ENCODE measurements at regions not wholly inside any gene's neighbourhood (a gene's known extent, or its start where the extent isn't known, plus 50 kb on each side); places are given as distances from the start of the nearest gene placed in this dataset.
"Not testable (repeated sequence)": the region's sequence is repeated elsewhere in the genome, so short reads cannot be mapped to it uniquely, and the experiment has no call there.

DNA sequence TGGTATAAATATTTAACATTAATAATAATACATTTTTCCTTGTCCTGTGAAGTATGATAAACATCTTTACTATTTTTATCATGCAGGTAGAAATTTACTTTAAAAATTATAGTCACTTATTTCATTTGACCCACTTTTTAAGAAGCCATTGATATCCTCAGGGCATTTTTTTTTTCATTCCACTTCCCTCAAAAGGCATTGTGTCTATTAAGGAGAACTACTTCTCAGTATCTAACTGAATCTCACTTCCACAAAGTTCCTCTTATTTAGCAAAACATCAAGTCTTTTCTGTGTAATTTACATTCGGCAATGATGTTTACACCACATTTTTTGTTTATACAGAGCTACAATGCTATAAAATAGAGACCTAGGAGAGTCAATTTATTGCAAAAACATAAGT, 388.2 kb upstream of the AKR1E2 start:
- no peak for DNase-seq (ENCODE audit: low spot score)

DNA sequence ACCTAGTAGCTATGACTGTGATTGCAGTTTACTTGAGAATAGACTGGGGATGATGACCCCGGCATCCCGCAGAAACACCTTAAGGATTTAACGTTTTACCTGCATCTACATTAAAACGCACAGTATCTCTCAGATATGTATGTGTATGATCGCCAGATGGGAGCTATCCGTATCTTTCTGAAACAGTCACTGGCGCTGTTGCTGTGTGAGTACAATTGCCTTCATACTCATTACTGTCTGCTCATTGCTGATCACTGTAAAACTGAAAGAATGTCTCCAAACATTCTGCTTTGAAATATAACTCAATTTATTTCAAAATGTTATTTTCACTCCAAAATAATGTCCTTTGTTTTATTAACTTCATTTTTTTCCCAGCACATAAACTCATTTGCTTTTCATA, 388.9 kb upstream of the AKR1E2 start:
- no peak for DNase-seq (ENCODE audit: low spot score)

DNA sequence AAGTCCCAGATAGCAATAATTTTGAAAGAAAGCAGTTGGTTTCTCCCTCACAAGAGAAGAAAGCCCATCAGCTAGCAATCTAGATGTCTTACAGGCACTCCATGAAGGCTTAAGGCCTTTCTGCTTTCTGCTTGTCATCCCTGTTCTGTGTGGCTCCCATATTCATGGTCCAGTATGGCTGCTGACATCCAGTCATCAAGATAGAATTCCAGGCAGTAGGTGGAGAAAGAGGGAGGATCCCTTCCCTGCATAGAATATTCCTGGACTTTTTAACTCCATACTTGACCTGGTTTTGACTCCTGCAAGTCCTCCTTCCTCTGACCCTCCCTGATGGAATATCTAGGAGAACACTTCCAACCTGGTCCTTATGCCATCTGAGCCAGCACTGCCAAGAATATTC, 389.9 kb upstream of the AKR1E2 start:
- DNase-seq (ENCODE audit: low spot score), result no peak

DNA sequence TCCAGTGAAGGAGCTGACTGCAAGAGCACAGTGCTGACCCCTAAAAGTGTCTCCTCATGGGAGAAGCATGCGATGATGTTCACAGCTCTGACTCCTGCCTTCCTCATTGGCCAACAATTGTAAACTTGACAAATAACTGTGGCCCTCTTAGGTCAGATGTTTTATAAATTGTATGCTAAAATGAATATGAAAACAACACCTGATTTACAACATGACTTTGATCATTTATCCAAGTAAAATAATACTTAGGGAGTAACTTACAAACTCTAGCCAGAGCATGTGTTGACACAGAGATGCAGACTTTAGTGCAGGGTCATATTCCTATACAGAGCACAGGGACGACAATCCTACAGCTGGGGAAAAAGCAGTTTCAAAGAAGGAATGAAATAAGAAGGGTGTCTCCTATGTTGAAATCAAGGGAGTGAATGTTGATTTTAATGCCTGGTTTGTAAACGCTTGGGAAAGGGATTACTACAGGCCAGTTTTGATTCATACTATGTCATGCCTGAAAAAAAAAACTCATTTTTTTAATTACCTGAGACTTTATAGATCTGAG, 391.4 kb upstream of the AKR1E2 start:
- DNase-seq (ENCODE audit: low spot score), result no peak

DNA sequence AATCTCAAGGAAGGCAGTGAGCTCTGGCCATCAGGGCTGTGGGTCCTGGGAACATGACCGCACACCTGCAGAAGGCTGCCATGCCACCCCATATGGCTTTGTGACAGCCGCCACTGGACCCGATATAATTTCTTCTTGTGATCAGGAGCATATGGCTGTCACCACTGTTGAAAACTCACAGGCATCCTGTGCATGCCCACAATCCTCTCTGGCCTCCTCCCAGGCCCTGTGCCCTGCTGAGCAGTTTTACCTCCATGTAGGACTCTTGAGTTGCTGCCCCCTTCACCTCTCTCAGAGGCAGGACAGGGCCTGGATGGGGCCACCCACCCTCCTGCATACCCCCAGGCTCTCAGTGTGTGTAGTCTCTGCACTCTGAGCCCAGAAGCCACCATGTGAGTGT, 391.9 kb upstream of the AKR1E2 start:
- DNase-seq (ENCODE audit: low spot score), result no peak

DNA sequence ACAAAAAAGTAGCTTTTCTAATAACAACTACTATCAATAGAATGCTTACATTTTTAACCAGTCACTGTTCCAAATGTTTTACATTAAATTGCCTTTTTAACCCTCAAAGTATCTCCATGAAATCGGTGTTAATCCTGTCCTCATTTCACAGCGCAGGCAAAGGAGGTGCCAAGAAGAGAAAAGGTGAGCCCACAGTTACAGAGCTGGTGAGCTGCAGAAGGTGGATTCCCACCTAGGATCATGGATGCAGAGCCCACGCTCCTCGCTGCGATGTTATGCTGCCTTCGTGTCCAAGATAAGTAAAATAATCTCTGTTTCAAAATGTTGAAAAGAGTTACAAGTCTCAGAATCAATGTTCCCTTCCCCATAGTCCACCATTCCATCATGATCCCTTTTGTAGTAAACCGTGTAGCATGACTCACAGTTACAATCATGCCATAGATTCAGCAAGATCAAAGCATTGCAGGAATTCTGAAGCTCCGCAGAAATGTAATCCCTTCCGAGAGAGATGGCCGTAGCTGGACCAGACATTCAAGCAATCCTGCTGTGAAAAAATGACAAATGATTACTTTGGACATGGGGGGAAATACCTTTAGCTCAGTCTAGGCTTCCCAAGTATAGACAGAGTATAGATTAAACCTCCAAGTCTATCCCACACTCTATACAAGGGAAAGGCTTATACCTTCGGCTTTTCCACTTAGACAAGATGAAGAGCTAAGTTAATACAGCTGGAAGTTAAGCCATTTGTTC, 394.7 kb upstream of the AKR1E2 start:
- no peak for DNase-seq (ENCODE audit: low spot score)

DNA sequence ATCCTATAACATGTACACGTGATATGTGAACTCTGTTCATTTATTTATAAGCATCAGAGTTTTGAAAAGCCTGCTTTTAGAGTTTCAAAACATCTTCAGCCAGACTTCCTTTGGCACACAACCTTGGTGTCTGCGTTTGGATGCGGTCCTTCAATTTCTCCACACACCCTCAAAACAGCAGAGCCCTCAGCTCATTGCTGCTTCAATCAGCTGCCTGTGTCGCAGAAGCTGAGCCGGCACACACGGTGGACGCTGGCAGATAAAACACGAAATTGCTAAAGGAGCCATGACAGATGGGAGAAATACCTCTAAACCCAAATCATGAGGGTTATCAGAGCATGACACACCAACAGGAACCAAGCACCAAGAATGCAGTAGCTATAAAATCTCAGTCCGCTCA, 396.4 kb upstream of the AKR1E2 start:
- no peak for DNase-seq (ENCODE audit: low spot score)

DNA sequence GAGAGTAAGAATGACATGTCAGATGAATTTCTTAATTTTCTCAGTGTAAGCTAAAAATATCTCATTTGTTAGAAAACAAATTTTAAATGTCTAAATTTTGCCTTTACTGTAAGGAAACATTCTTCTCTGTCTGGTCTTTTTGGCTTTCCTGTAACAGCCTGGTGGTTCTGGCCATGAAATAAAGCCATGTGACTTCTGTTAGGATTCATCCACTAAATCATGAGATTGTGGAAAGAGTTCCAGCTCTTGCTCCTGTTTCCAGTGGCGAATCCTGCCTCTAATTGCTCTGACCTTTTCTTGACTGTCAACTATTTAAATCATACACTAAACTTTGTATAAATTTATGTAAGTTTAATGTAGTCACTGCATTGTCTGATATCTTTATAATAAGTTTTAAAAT, 398.5 kb upstream of the AKR1E2 start:
- no peak for DNase-seq (ENCODE audit: low spot score)

DNA sequence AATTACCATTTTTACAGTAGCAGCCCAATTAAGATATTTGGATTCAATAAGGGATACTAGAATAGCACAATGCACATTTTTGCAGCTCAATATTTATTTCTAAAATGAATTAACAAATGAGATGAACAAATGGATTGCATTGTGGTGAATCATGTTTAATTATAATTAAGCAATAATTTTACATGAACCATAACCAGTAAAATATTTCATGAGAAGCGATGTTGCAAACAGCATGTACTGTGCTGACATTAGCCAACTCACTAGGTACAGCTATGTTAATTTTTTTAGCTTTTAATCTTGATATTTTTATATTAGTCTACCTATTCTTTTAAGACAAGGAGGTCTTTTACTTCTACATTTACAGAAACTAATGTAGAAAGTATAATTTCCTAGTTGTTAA, 399.1 kb upstream of the AKR1E2 start:
- DNase-seq (ENCODE audit: low spot score), result no peak

DNA sequence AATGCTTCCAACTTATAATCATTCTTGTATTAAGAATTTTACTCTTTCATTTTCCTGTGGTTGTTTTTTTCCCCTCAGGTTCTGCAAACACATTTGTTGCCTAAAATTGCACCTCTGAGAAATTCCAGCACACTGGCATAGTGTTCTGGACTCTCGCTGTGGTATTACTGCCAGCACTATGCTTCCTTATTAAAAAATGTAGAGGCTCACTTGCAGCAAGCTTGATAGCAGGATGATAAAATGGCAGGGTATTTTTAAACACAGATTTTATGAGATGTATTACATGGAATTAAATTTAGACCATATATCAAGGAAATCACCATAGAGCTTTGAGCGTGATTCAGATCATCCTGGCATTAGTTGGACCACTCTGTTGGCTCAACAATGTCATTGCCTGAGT, 416.7 kb upstream of the AKR1E2 start:
- DNase-seq (ENCODE audit: low spot score), result no peak

DNA sequence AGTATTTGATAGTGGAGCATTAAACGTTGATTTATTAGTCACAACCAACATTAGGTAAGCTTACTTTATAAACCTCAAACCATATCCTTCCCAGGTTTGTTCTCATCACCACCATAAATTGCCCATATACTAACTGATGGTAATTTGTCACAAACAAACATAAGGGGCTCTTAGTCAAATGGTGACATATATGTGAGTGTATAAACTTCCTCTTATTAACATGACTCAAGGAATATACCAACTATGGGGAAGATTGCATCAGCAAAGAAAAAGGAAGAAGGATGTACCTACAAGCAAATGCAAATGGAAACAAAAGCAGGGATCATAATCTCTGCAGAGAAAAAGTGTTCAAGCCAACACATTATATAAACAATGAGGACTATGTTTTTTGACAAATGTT, 418.2 kb upstream of the AKR1E2 start:
- DNase-seq (ENCODE audit: low spot score), result no peak

DNA sequence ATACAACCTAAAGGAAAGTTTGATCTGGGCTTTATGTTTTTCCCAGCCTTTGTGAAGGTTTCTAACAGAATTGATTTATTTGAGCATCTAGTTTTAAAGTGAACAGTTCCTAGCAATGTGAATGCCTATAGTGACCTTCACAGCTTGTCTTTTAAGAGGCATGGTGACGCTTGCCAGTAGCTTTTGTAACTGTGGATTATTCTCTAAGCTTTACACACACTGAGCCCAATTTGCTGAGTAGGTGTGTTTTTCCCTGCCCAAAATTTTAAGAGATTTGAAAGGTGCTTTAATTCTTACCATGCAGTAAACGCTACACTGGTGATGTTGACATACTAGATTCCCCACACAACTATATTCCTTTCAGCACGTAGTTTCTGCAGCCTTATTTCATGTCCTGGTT, 420.2 kb upstream of the AKR1E2 start:
- no peak for DNase-seq (ENCODE audit: low spot score)

DNA sequence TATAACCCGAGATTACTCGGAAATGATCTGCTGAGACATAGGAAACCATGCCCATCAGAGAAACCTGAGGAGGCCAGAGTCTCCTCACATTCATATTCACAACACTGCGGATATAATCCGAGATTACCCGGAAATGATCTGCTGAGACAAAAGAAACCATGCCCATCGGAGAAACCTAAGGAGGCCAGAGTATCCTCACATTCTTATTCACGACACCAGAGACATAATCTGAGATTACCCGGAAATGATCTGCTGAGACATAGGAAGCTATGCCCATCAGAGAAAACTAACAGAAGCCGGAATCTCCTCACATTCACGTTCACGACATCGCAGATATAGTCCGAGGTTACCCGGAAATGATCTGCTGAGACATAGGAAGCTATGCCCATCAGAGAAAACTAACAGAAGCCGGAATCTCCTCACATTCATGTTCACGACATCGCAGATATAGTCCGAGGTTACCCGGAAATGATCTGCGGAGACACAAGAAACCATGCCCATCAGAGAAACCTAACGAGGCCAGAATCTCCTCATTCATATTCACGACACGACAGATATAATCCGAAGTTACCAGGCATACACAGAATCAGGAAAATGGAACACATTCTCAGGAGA, 422.3 kb upstream of the AKR1E2 start:
- no peak for DNase-seq (ENCODE audit: low spot score)

DNA sequence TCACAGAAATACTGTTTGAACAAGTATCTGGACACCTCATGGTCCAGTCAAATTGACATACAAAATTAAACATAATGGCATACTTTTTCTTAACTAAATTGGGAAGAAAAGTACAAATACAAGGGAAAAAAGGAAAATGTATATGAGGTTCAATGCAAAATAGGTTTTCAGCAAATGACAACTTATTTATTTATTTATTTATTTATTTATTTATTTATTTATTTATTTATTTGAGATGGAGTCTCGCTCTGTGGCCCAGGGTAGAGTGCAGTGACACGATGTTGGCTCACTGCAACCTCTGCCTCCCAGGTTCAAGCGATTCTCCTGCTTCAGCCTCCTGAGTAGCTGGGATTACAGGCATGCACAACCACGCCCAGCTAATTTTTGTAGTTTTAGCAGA, 424.9 kb upstream of the AKR1E2 start:
- DNase-seq (ENCODE audit: low spot score), result not testable (repeated sequence)

DNA sequence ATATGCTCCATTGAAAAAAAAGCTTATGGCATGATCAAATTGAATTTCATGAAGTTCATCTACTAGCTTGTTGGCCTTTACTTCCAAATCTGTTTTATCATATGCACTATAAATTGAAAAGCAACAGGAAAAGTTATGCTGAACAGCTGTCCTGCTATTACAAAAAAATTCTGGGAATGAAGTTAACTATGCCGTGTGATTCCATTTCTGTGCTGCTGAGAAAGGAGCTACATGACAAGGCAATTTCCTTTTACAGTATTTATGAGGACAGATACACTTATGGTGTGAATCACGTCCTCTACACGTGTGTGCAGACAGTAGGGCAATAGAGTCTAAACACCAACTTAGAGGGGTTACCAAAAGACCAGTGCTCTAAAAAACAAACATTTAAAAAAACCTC, 426.5 kb upstream of the AKR1E2 start:
- DNase-seq (ENCODE audit: low spot score), result no peak

DNA sequence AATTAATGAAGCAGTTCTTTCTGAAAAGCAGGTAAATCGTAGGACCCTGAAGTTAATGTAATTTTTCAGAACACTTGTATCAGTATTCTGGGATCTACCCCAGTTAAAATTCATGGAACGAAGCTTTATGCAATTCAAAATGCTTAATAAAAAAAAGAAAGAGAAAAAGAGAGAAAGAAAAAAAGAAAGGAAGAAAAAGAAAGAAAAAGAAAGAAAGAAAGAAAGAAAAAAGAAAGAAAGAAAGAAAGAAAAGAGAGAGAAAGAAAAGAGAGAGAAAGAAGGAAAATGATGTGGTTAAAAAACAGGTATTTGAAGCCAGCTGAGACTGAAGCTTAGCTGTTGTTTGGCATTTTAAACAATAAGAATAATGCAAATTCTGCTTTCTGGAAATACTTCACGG, 427.4 kb upstream of the AKR1E2 start:
- no peak for DNase-seq (ENCODE audit: low spot score)

DNA sequence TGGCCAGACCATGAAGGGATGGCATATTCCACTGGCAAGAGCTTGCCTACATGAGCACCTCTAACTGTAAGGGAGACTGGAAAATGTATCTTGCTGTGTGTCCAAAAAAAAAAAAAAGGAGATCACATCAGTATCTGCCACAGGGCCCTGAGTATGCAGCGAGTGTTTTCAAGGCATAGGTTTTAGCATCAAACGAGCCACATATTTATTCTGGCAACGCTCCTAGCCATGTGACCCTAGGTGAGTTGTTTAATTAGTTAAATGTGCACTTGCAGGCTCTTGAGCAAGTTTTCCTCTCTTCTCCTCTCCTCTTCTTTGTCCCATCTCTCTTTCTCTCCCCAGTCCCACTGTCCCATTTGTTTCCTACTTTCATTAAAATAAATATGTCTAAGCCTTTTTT, 428.7 kb upstream of the AKR1E2 start:
- DNase-seq (ENCODE audit: low spot score), result no peak

DNA sequence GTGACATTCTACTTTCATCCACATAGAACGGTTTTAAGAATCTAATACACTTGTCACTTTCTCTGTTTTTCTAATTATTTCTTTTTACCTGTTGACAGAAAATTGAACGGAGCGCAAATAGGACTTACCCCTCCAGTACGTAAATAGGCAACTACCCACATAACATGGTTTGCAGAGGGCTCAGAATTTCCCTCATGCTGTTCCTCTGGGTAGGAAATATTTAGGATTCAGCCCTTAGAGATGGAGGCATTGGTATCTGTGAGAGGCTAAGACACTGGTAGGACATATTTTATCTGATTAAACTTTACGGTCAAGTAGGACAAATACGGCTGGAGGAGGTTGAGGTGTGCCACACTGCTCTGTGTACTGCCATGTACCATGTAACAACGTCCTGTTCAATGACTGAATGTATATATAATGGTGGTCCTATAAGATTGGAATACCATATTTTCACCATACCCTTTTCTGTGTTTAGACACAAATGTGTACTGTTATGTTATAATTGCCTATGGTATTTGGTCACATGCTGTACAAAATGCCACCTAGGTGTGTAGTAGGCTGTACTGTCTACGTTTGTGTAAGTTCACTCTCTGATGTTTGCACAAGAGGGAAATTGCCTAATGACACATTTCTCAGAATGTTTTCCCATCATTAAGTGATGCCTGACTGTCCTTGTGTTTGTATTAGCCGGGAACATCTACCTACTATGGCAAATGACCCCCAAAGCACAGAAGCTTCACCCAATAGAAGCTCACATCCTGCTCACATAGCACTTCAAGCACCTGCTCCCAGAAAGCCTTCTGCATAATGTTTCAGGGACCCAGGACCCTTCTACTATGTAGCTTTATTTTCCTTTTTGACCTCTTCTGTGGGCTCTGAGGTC, 429.4 kb upstream of the AKR1E2 start:
- DNase-seq (ENCODE audit: low spot score), result no peak

DNA sequence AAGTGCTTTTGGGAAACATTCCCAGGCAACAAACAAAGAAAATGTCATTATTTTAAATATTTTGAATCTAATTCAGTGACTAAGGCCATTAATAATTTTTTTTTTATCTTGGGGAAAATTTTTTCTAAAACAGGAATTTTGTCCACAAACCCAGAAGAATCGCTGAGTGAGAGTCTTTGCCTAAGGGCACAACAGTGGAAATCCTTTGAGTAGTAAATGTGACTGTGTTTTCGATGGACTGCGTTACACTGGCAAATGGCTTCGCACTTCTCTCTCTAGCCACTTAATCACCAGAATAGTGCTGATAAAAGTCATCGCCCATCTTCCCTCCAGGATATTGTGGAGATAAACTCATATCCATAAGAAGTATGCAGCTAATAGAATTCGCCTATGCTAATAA, 430.3 kb upstream of the AKR1E2 start:
- DNase-seq (ENCODE audit: low spot score), result no peak

DNA sequence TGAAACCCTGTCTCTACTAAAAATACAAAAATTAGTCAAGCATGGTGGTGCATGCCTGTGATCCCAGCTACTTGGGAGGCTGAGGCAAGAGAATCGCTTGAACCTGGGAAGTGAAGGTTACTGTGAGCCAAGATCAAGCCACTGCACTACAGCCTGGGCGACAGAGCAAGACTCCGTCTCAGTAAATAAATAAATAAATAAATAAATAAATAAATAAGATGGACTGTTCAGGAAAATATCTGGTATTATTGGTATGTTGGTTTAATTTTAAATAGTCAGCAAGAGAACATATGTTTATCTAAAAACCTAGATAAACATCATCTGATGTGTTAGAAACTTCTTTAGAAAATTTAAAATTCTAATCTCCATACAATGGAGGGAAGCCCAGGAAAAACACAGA, 431.6 kb upstream of the AKR1E2 start:
- DNase-seq (ENCODE audit: low spot score), result not testable (repeated sequence)

DNA sequence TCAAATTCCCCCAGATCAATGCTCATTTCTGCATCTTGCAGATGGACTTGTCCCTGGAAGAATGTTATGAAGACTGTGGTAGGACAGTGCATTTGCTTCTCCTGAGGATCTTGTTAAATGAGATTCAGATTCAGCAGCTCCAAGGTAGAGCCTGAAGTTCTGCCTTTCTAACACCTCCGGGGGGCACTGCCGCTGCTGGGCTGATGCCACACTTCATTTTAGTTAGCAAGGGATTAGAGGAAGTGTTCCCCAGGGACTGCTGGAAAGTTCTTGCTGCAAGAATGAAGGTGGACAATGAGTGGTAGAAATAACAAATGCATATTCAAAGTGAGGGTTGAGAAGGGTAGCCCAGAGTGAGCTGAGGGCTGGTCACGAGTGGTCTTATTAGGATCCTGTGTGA, 434.3 kb upstream of the AKR1E2 start:
- no peak for DNase-seq (ENCODE audit: low spot score)

DNA sequence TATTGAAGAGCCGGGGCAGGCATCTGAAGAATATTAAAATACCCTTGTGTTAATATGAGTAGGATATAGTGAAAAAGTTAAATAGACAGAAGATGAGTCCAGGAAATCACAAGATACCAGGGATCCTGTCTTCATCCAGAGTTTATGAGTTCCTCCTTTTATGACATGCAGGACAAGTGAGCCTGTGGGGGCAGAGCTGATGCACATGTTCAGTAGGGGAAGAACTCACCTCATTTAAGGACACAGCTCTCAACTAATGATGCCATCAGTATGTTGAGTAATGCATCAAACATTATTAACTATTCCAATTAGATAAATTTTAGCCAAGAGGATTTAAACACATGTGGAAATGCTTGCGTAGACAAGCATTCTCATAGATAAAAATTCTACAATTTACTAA, 435.8 kb upstream of the AKR1E2 start:
- no peak for DNase-seq (ENCODE audit: low spot score)
